Endodermal cell (in vitro differentiated cells): ENCODE measurements at regions not wholly inside any gene's neighbourhood (a gene's known extent, or its start where the extent isn't known, plus 50 kb on each side); places are given as distances from the start of the nearest gene placed in this dataset.
"Not testable (repeated sequence)": the region's sequence is repeated elsewhere in the genome, so short reads cannot be mapped to it uniquely, and the experiment has no call there.

ENCODE experiments used
- DNase-seq: peaks from one replicate; pipeline ENCODE4 v3.0.0-alpha.2; 2017
- H3K27ac ChIP-seq: 2 replicates; pipeline ENCODE4 v1.5.1; 2013; ENCODE audit warnings: mild to moderate bottlenecking, low read depth, low read length, moderate library complexity
- H3K27me3 ChIP-seq: 2 replicates; pipeline ENCODE4 v1.6.1; 2013; ENCODE audit warnings: mild to moderate bottlenecking, low read length, moderate library complexity; ENCODE audit not compliant: insufficient read depth, control insufficient read depth, poor library complexity, severe bottlenecking
- H3K36me3 ChIP-seq: 2 replicates; pipeline ENCODE4 v1.7.0; 2013; ENCODE audit warnings: mild to moderate bottlenecking, low read length, moderate library complexity; ENCODE audit not compliant: control insufficient read depth, insufficient read depth
- H3K4me1 ChIP-seq: one replicate; pipeline ENCODE4 v1.7.0; 2013; ENCODE audit warnings: low read length; ENCODE audit not compliant: control insufficient read depth, insufficient read depth
- H3K4me3 ChIP-seq: 2 replicates; pipeline ENCODE4 v1.5.1; 2013; ENCODE audit warnings: mild to moderate bottlenecking, low read length, moderate library complexity
- H3K9ac ChIP-seq: 2 replicates; pipeline ENCODE4 v1.6.1; 2013; ENCODE audit warnings: mild to moderate bottlenecking, low read length, moderate library complexity; ENCODE audit not compliant: poor library complexity, severe bottlenecking; ENCODE audit errors: extremely low read depth
- H3K9me3 ChIP-seq: 2 replicates; pipeline ENCODE4 v1.6.1; 2013; ENCODE audit warnings: mild to moderate bottlenecking, low read length, moderate library complexity; ENCODE audit not compliant: control insufficient read depth
- H3K27ac Mint-ChIP-seq: 2 replicates; pipeline ENCODE4 v1.8.0; 2020; ENCODE audit warnings: mixed read lengths
- H3K27me3 Mint-ChIP-seq: 2 replicates; pipeline ENCODE4 v1.8.0; 2021; ENCODE audit warnings: mild to moderate bottlenecking, mixed read lengths; ENCODE audit not compliant: insufficient read depth
- H3K36me3 Mint-ChIP-seq: 2 replicates; pipeline ENCODE4 v1.8.0; 2020; ENCODE audit warnings: low read depth, mixed read lengths
- H3K4me1 Mint-ChIP-seq: 2 replicates; pipeline ENCODE4 v1.8.0; 2020; ENCODE audit warnings: mixed read lengths
- H3K4me3 Mint-ChIP-seq: 2 replicates; pipeline ENCODE4 v1.8.0; 2020; ENCODE audit warnings: mild to moderate bottlenecking, moderate library complexity, mixed read lengths
- H3K9me3 Mint-ChIP-seq: 2 replicates; pipeline ENCODE4 v1.8.0; 2020; ENCODE audit warnings: mild to moderate bottlenecking, mixed read lengths
- CTCF ChIP-seq: fragments of 200-600 bp; sonication (generic); conservative IDR thresholded peaks from 2 replicates; pipeline ENCODE4 v1.5.0; 2021; ENCODE audit warnings: antibody characterized with exemption, mild to moderate bottlenecking
- WGBS, 2 experiments: methylation state at CpG; one replicate each; pipeline versions ENCODE4 v1.1.5 to v1.1.7; 2013; ENCODE audit warnings: missing lambda C conversion rate in 2 of 2, mixed read lengths in 1 of 2; ENCODE audit not compliant: insufficient coverage in 1 of 2, insufficient read length in 1 of 2; 5-methylcytosine and 5-hydroxymethylcytosine counted together

- H3K9ac ChIP-seq: no peak overlapping the region
- no peak for DNase-seq
- no peak overlapping the region for H3K27ac ChIP-seq
- Mint-ChIP-seq H3K4me3 (no peak overlapping the region), H3K27ac (no peak overlapping the region), H3K36me3 (no peaks in the 10 kb centered on the region), H3K4me1 (no peaks in the 10 kb centered on the region), H3K27me3 (no peaks in the 10 kb centered on the region), H3K9me3 (peaks cover 48% of the 10 kb centered on the region)
- no peaks in the 10 kb centered on the region for H3K4me1 ChIP-seq
- WGBS, 2 experiments: 73 to 87% methylated on average over 4 to 6 of the region's 6 CpGs
- no peaks in the 10 kb centered on the region for H3K27me3 ChIP-seq
- no peaks in the 10 kb centered on the region for H3K9me3 ChIP-seq
- no peaks in the 10 kb centered on the region for H3K36me3 ChIP-seq
- H3K4me3 ChIP-seq: no peak overlapping the region
- no peak for TF ChIP-seq CTCF
Measured at GRCh38 chr17:22102177-22102576, 409.9 kb downstream of the KCNJ18 start.

GRCh38 chr17:22116720-22117119 is 424.4 kb downstream of the KCNJ18 start:
- H3K27ac ChIP-seq, H3K9ac ChIP-seq, H3K36me3 Mint-ChIP-seq, DNase-seq, H3K27me3 Mint-ChIP-seq, H3K4me3 ChIP-seq, H3K9me3 ChIP-seq, H3K4me1 ChIP-seq, H3K4me3 Mint-ChIP-seq, H3K36me3 ChIP-seq, H3K27me3 ChIP-seq, H3K27ac Mint-ChIP-seq, H3K4me1 Mint-ChIP-seq: not testable (repeated sequence)
- 42 to 52% methylated on average over 3 of the region's 3 CpGs for WGBS, 2 experiments
- H3K9me3 Mint-ChIP-seq: peaks cover 53% of the 10 kb centered on the region

GRCh38 chr17:22117401-22117800 is 425.1 kb downstream of the KCNJ18 start:
- H3K4me1 ChIP-seq, H3K27me3 ChIP-seq, H3K4me3 ChIP-seq, H3K36me3 ChIP-seq, H3K27ac Mint-ChIP-seq, DNase-seq, H3K9ac ChIP-seq, H3K4me3 Mint-ChIP-seq, H3K36me3 Mint-ChIP-seq, H3K27me3 Mint-ChIP-seq, H3K9me3 ChIP-seq, H3K27ac ChIP-seq, H3K4me1 Mint-ChIP-seq: not testable (repeated sequence)
- 80 to 96% methylated on average over 1 to 2 of the region's 2 CpGs for WGBS, 2 experiments
- peaks cover 47% of the 10 kb centered on the region for H3K9me3 Mint-ChIP-seq

- not testable (repeated sequence) for H3K4me1 Mint-ChIP-seq, H3K27ac Mint-ChIP-seq, H3K9ac ChIP-seq
Measured at GRCh38 chr17:22119016-22119415, 426.7 kb downstream of the KCNJ18 start.

GRCh38 chr17:22119751-22120150 is 427.4 kb downstream of the KCNJ18 start:
- not testable (repeated sequence) for H3K27ac ChIP-seq, H3K4me3 Mint-ChIP-seq, H3K36me3 ChIP-seq, H3K27me3 ChIP-seq, H3K36me3 Mint-ChIP-seq, DNase-seq, H3K27me3 Mint-ChIP-seq, H3K4me1 Mint-ChIP-seq, H3K27ac Mint-ChIP-seq, H3K9ac ChIP-seq, H3K4me1 ChIP-seq, H3K4me3 ChIP-seq
- H3K9me3 Mint-ChIP-seq: peaks cover 39% of the 10 kb centered on the region
- peaks cover 13% of the 10 kb centered on the region for H3K9me3 ChIP-seq
- no CpG with 5 or more reads among the region's 3 CpGs for WGBS, 2 experiments

More at GRCh38 chr17:22119016-22119415, 426.7 kb downstream of the KCNJ18 start:
- not testable (repeated sequence) for H3K27me3 ChIP-seq, H3K9me3 ChIP-seq, H3K27me3 Mint-ChIP-seq, H3K36me3 ChIP-seq, H3K4me3 Mint-ChIP-seq, H3K36me3 Mint-ChIP-seq, H3K4me1 ChIP-seq, H3K27ac ChIP-seq, H3K4me3 ChIP-seq, DNase-seq
- H3K9me3 Mint-ChIP-seq: peaks cover 39% of the 10 kb centered on the region
- WGBS, 2 experiments: 83 to 89% methylated on average over 6 to 7 of the region's 7 CpGs
